GM08714 (cell line): ENCODE measurements at regions not wholly inside any gene's neighbourhood (a gene's known extent, or its start where the extent isn't known, plus 50 kb on each side); places are given as distances from the start of the nearest gene placed in this dataset.
"Not testable (repeated sequence)": the region's sequence is repeated elsewhere in the genome, so short reads cannot be mapped to it uniquely, and the experiment has no call there.

Experiments used
- H3K4me3 ChIP-seq: fragments of 200-500 bp; sonication (Bioruptor generic); 2 replicates; pipeline ENCODE4 v1.5.1; 2014; ENCODE audit warnings: mild to moderate bottlenecking, low read length, inconsistent platforms
- ZNF274 ChIP-seq: IDR thresholded peaks from 2 replicates; pipeline ENCODE4 v1.6.1; 2012; ENCODE audit warnings: mild to moderate bottlenecking, low read depth, low read length

- H3K4me3 ChIP-seq: no peak overlapping the region
- TF ChIP-seq ZNF274: no peak
Measured at GRCh38 chr12:25311506-25311905, 60.8 kb upstream of the KRAS start.

- H3K4me3 ChIP-seq: not testable (repeated sequence)
Measured at GRCh38 chr12:25310071-25310470, 59.3 kb upstream of the KRAS start.

GRCh38 chr12:25308756-25309155 lies 58.0 kb upstream of the KRAS start:
- no peak for TF ChIP-seq ZNF274
- no peak overlapping the region for H3K4me3 ChIP-seq

GRCh38 chr12:25307818-25308217 lies 57.1 kb upstream of the KRAS start:
- TF ChIP-seq ZNF274: no peak
- no peak overlapping the region for H3K4me3 ChIP-seq

GRCh38 chr12:25301798-25302197 lies 51.1 kb upstream of the KRAS start:
- no peak for TF ChIP-seq ZNF274
- H3K4me3 ChIP-seq: no peak overlapping the region
